ENCODE measurements at regions not wholly inside any gene's neighbourhood (a gene's known extent, or its start where the extent isn't known, plus 50 kb on each side); places are given as distances from the start of the nearest gene placed in this dataset.

- no peak for TF ChIP-seq CTCF (IDR thresholded peaks at IDR 0.05; ENCODE audit: insufficient read depth, missing control alignments)
Observed at GRCh38 chr14:97618917-97619690, 821.9 kb downstream of the VRK1 start.

DNA sequence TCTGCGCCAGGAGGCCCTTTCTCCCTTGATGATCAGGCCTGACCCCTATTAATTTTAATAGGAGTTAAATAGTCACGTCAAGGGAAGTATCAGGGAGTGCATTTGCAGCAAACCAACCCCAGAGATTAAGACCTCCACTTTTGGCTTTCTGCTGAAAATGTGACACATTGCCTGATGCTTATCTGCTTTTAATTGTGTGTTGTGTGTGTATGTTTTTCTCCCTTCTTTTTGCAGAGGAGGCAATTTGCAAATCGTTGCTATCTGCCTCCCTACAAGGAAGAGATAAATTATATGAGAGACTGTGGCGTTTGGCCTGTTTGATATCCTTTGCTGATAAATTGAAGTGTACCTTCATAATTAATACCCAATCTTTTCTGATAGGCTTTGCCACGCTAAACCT, 822.9 kb downstream of the VRK1 start:
- no peak for TF ChIP-seq CTCF (IDR thresholded peaks at IDR 0.05; ENCODE audit: insufficient read depth, missing control alignments)
- no peak for FAIRE-seq
- no peak for DNase-seq (ENCODE audit: insufficient read length, low spot score)

More at GRCh38 chr14:97618917-97619690, 821.9 kb downstream of the VRK1 start:
- DNase-seq (ENCODE audit: insufficient read length, low spot score) (no peak), FAIRE-seq (no peak)

DNA sequence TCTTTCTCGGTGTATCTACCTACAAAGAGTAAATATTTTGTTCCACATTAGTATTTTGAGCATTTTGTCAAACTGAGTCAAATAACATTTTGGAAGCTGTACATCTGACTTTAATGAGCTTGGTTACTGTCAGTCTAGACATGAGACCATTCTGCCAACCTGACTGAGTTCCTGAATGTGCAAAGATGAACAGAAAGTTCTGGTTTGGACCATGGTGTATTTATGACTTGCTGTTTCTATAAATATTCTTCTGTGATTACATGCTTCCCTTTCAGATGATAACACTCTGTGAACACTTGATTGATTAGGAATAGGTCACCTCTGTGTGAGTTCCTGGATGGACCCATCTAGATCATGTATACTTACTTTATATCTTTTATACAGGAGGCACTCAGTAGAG, 827.8 kb downstream of the VRK1 start:
- TF ChIP-seq CTCF (IDR thresholded peaks at IDR 0.05; ENCODE audit: insufficient read depth, missing control alignments): no peak
- FAIRE-seq: no peak
- no peak for DNase-seq (ENCODE audit: insufficient read length, low spot score)

- FAIRE-seq (no peak), DNase-seq (ENCODE audit: insufficient read length, low spot score) (no peak)
- TF ChIP-seq CTCF (IDR thresholded peaks at IDR 0.05; ENCODE audit: insufficient read depth, missing control alignments): no peak
Observed at GRCh38 chr14:97625477-97625876, 828.3 kb downstream of the VRK1 start.

GRCh38 chr14:97626088-97626487, 828.9 kb downstream of the VRK1 start:
- FAIRE-seq (no peak), DNase-seq (ENCODE audit: insufficient read length, low spot score) (no peak)
- no peak for TF ChIP-seq CTCF (IDR thresholded peaks at IDR 0.05; ENCODE audit: insufficient read depth, missing control alignments)

DNA sequence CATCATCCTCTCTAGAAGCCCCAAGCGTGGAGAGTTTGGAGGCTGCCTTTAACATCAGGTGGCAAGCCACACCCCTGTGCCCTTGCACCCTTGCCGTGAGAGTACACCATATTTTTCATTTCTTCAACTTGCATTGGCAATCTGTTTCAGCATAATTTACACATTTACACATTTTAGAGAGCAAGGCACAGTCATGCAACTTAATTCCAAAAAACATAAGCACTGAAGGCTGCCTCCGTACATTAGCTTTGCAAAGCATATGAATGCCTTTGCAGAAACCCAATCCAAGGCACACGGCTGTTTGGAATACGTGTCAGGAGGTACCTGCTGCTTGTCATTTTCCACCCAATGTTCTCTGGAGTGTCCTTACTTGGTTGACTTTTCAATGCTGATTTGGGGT, 833.1 kb downstream of the VRK1 start:
- TF ChIP-seq CTCF (IDR thresholded peaks at IDR 0.05; ENCODE audit: insufficient read depth, missing control alignments): no peak
- DNase-seq (ENCODE audit: insufficient read length, low spot score) (no peak), FAIRE-seq (no peak)

GRCh38 chr14:97633131-97633738, 836.1 kb downstream of the VRK1 start:
- DNase-seq (ENCODE audit: insufficient read length, low spot score): no peak
- FAIRE-seq: no peak
- TF ChIP-seq CTCF (IDR thresholded peaks at IDR 0.05; ENCODE audit: insufficient read depth, missing control alignments): no peak
